ENCODE measurements at regions not wholly inside any gene's neighbourhood (a gene's known extent, or its start where the extent isn't known, plus 50 kb on each side); places are given as distances from the start of the nearest gene placed in this dataset.

- TF ChIP-seq PAX5 (IDR thresholded peaks at IDR 0.05; ENCODE audit: insufficient read depth, low read length, severe bottlenecking) (no peak), POLR2A (IDR thresholded peaks at IDR 0.05; ENCODE audit: low read depth, low read length) (no peak)
These were observed 2298.5 kb downstream of the MRPL39 start for GRCh38 chr21:23308741-23309140.
